SHP77 treated with DMSO at 0.1 percent for 48 hours (cell line): ENCODE measurements at regions not wholly inside any gene's neighbourhood (a gene's known extent, or its start where the extent isn't known, plus 50 kb on each side); places are given as distances from the start of the nearest gene placed in this dataset.

Experiments used
- DNase-seq: peaks from one replicate; lab custom pipeline; 2025; lab: John Stamatoyannopoulos, UW

- no peak for DNase-seq
Measured at GRCh38 chr10:78829565-78829964, 239.2 kb upstream of the ZMIZ1 start.

DNA sequence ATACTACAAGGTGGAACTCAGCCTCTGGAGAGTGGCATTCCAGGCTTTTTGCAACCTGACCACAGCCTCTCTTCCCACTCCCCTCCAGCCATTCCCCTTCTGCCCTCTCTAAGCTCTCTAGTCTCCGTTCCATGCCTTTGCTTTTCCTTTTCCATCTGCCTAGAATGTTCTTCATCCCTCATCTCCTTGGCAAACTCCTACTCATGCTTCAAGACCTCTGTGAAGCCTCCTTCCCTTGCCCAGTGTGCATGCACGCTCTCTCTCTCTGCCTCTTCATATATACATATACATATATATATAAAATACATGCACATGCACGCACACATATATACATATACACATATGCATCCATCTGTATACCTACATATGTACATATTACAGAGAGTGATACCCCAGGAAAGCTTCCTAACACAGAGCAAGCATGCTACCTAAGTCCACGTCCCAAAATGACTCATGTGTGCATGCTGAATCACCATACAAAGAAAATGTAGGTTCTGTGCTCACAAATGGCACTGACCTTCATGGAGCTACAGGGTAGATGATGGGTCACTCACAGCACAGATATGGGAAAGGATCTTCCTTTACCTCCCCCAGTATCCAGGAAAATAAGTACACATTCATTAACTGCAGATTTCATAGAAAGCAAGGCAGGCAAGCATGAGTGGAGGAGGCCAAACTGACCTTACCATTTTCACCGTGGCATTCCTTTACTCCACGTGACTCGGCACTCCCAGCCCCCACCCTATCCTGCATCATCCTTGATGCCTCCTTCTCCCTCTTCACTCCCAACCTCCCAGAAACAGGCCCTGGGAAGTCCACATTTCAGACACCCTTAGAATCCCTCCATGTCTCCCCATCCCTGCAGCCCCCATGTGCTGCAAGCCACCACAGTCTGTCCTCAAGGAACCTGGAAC is 238.4 kb upstream of the ZMIZ1 start:
- DNase-seq = no peak

GRCh38 chr10:78830976-78831375 is 237.8 kb upstream of the ZMIZ1 start:
- no peak for DNase-seq

- DNase-seq = no peak
Measured at GRCh38 chr10:78831461-78831860, 237.3 kb upstream of the ZMIZ1 start.

- no peak for DNase-seq
Measured at GRCh38 chr10:78832281-78832680, 236.5 kb upstream of the ZMIZ1 start.

- no peak for DNase-seq
Measured at GRCh38 chr10:78838141-78838657, 230.6 kb upstream of the ZMIZ1 start.

GRCh38 chr10:78843495-78843894 is 225.3 kb upstream of the ZMIZ1 start:
- DNase-seq = no peak

DNA sequence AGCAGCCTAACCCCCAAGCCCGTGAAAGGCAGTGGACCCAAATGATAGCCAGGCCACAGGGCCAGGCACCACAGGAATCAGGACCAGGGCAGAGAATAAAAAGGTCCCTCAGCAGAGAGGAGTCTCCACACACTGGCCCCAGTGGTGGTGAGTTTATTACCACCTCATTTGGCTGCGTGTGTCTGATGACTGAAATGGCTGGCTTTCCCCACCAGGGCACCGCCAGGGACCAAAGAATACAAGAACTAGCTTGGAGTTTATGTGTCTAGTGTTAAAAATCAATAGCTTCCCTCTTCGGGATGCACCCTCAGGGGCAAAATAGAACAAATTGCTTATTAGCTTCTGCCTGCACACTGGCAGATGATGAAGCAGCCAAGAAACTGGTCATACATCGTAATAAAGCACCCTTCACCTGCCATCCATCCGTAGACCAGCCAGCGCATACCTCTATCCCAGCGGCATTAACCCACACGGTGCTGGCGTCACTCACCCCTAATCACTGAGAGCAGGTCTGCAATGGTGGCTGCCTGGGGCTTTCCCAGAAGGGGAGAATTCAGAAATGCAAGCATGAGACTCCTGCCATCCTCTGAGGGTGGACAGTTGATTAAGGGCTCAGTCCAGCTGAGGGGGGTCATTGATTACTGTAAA is 223.7 kb upstream of the ZMIZ1 start:
- no peak for DNase-seq

DNA sequence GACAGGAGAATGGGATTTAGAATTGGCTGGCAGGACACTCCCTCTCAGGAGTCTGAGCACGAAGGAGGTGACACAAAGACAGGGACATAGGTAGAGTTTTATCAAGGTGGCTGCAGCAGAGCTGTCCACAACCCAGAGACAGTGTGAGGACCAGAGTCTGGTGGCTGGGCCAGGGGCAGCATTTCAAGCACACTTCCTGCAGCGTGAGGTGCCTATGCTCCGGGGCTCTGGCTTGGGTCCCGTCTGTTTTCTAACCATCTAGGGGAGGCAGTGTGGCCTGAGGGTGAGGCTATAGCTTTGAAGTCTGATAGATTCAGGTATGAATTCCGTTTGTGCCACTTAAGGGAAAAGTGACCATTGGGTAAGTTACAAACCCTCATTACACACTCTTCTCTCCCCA is 222.7 kb upstream of the ZMIZ1 start:
- no peak for DNase-seq

DNA sequence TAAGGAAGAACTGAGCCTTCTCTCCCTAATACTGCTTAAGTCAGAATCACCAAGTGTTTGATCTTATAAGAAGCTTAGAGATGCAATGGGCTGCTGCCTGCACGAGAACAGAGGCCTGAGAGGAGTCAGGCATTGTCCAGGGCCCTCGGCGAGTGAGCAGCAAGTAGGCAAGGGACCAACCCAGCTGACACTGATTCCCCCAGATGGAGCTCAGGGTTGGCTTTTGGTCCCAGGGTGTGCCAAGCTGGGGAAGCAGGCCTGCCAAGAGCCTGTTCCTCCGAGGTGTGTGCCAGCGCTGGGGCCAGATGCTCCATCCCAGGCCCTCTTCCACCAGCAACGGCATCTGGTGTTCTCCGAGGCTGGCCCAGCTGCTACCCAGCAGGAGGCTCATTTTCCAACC is 222.0 kb upstream of the ZMIZ1 start:
- DNase-seq = no peak

- no peak for DNase-seq
Measured at GRCh38 chr10:78847485-78847884, 221.3 kb upstream of the ZMIZ1 start.

- DNase-seq = no peak
Measured at GRCh38 chr10:78849115-78849514, 219.7 kb upstream of the ZMIZ1 start.

DNA sequence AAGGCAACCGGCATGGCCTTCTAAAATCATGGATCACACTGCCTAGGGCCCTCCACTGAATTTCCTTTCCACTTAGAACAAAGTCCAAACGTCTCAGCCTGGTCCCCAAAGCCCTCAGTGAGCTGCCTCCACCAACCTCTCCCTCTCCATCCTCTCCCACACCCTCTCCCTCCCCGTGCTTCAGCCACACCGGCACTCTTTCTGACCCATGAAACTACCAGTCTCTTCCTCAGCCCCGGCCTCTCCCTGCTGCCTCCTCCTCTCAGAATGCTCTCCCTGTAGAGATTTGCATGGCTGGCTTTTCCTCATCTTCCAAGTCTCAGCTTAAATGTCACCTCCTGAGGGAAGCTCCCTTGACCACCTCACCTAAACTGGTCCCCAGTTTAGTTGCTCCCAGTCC is 219.0 kb upstream of the ZMIZ1 start:
- no peak for DNase-seq

DNA sequence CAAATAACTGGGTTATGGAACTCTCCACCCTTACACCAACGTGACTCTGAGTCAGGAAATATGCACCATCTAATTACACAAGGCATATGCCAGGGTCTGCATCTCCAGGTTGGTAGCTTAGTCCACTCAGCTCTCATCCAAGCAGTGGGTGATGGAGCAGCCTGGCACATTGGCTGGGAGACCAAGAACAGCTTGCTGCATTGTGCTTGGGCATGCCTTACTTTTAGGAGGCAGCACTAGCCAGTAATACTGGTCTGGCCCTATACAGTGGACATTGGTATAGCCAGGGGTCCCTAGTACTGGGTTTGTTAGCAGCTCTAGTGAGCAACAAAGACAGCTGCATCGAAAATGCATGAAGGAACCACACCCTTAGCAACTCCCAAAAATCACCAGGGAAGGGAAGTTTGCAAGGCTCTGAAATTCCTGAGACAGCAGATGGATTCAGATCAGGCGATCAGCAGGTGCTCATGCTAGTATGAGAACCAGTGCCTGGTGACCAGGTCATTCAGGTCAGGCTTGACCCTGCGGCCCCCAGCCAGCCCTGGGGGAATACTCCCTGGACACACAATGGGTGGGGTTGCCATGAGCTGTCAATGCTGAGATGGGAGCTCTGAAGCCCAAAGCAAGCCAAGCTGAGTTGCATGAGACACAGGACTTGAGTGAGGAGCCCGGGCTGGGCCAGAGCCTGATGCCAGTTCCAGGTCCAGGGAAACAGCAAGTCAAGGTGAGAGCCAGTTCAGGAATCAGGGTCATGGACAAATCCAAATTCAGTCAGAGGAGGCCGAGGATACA is 217.9 kb upstream of the ZMIZ1 start:
- DNase-seq = no peak

DNA sequence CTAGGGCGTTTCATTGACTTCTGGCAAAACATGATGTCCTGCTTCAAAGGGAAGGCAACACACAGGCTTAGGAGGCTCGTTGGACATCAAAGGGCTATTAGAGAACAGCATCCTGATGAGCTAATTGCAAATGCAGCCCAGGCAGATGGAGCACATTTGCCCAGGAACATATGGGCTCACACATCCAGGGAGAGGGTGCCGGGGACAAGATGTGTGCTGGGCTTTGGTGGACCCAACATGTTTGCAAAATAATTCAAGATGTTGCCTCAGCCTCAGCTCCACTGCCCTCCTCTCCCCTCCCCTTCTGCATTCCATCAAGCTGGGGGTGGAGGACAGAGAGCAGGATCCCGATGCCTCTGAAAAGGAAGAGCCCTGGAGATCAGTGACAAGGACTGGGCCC is 217.1 kb upstream of the ZMIZ1 start:
- DNase-seq = no peak

DNA sequence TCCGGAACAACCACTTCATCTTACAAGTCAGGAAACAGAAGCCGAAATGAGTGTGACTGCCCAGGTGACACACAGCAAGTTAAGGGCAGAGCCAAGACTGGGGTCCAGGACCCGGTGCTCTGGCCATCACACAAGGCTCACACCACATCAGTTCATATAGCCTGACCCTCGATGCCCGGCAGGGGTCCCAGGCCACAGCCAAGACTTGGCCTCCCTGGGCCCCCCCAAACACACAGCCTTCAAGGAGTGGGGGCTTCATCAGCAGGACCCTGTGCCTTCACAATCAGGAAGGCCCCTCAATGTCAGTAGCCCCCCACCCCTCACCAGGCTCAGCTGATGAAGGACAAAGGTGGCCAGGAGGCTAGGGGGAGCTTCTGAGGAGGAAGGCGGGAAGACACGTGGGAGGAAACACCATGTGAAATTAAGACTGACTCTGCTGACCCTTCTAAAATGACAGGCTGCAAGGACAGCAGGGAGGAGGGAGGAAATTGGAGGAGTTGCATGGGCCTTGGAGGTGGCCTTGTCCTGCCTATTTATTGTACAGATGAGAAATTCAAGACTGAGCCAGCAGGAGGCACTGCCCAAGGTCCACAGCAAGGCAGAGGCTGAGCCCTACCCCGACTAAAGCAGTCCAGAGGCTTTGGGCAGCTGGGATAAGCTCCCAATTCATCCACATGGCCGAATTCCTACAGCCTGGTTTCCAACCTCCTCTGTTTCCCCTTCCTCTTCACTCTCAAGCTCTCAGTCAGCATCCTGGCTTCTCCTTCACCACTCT is 216.1 kb upstream of the ZMIZ1 start:
- no peak for DNase-seq

- no peak for DNase-seq
Measured at GRCh38 chr10:78853864-78854263, 214.9 kb upstream of the ZMIZ1 start.

GRCh38 chr10:78856421-78856820 is 212.3 kb upstream of the ZMIZ1 start:
- DNase-seq = no peak

DNA sequence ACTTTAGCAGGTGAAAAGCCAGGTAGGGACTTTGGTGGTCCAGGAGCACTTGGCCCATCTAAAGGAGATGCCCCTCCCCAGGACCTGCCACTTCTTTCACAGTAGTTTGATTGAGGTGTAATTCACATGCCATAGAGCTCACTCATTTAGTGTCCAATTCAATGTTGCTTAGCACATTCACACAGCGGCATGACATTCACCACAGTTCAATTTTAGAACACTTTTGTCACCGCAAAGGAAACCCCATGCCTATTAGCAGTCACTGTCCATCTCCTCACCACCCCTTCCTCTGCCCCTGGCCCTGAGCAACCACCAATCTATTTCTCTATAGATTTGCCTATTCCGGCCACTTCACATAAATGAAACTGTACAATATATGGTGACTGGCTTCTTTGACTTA is 211.6 kb upstream of the ZMIZ1 start:
- no peak for DNase-seq

- no peak for DNase-seq
Measured at GRCh38 chr10:78859266-78859665, 209.5 kb upstream of the ZMIZ1 start.

DNA sequence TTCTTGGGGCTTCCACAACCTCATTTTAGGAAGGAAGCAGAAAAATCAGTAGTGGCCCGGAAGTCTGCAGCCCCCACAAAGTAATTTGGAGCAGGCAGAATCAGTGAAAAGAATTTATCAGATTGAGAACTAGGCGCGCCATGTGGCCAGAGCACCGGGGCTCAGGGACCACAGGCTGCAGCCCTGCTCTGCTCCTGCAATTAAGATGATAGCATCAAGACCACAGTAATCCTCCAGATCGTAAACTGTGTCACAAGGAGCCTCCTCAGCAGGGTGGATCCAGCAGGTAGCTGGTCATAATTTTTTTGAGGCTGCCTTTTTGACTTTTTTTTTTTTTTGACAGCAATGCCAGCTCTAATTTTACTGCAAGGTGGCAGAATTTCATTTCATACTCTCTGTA is 209.0 kb upstream of the ZMIZ1 start:
- DNase-seq = no peak
